ENCODE measurements at regions not wholly inside any gene's neighbourhood (a gene's known extent, or its start where the extent isn't known, plus 50 kb on each side); places are given as distances from the start of the nearest gene placed in this dataset.

DNA sequence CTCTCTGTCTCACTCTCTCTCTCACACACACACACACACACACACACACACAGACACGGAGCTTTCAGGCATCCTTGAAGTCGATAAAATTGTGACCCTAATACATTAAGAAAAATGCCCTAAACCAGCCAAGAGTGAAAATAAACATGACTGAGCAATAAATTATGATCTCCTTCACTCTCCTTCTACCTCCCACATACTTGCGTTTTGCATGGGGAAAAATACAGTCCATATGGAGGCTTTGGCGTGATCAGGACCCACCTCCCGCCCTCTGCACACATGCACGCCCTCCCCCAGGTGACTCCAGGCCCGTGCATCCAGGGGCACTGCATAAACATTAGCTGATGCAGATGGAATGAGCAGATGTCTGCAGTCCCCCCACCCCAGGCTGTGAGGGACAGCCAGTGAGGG is 114.2 kb upstream of the JARID2 start:
- DNase-seq (ENCODE audit: low spot score), result no peak
- TF ChIP-seq, protein P1, sequence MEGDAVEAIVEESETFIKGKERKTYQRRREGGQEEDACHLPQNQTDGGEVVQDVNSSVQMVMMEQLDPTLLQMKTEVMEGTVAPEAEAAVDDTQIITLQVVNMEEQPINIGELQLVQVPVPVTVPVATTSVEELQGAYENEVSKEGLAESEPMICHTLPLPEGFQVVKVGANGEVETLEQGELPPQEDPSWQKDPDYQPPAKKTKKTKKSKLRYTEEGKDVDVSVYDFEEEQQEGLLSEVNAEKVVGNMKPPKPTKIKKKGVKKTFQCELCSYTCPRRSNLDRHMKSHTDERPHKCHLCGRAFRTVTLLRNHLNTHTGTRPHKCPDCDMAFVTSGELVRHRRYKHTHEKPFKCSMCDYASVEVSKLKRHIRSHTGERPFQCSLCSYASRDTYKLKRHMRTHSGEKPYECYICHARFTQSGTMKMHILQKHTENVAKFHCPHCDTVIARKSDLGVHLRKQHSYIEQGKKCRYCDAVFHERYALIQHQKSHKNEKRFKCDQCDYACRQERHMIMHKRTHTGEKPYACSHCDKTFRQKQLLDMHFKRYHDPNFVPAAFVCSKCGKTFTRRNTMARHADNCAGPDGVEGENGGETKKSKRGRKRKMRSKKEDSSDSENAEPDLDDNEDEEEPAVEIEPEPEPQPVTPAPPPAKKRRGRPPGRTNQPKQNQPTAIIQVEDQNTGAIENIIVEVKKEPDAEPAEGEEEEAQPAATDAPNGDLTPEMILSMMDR (IDR thresholded peaks at IDR 0.05), result no peak
- Histone ChIP-seq H3K4me3 (no peak overlapping the region), H3K27ac (no peak overlapping the region)

DNA sequence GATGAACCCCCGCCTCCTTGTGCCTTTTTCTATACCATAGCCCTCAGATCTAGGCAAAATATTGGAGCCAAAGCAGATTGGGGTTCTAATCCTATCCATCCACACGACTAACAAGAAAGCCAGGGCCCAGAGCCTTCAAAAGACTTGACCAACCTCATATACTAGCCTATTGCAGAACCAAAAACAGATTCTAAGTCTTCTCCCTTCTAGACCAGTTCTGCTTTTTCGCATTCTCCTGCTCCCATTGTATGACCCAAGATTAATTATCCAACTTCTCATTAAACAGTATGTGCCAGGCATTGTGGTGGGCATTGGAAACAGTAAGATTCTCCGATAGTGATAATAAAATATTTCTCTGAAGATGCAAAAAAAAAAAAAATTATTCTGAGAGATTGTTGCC is 113.7 kb upstream of the JARID2 start:
- DNase-seq (ENCODE audit: low spot score), result no peak
- Histone ChIP-seq H3K4me3 (no peak overlapping the region), H3K27ac (no peak overlapping the region)
- TF ChIP-seq, protein P1 (IDR thresholded peaks at IDR 0.05), result no peak

- Histone ChIP-seq H3K27ac (no peak overlapping the region), H3K4me3 (no peak overlapping the region)
- TF ChIP-seq, protein P1 (IDR thresholded peaks at IDR 0.05), result no peak
- no peak for DNase-seq (ENCODE audit: low spot score)
Measured at GRCh38 chr6:15132854-15133670, 112.8 kb upstream of the JARID2 start.

- Histone ChIP-seq H3K4me3 (no peak overlapping the region), H3K27ac (no peak overlapping the region)
- TF ChIP-seq, protein P1 (IDR thresholded peaks at IDR 0.05), result no peak
- no peak for DNase-seq (ENCODE audit: low spot score)
Measured at GRCh38 chr6:15137086-15137485, 108.8 kb upstream of the JARID2 start.

DNA sequence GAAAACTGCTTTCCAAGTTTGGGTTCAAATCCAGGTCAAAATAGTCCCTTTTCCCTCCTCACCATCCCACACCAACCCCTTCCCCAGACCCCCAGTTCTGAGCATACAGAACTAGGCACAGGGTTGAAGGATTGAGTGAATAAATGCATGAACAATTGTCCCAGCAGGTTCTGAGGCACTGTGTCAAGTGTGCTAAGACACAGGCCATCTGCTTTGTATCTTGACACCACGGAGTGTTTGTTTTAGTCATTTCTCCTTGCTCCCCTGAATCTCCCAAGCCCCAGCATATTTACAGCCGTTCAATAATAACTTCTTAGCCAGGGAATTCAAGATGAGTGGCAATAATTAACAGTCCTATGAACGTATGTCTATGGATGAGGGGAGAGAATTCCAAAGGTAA is 102.8 kb upstream of the JARID2 start:
- TF ChIP-seq, protein P1 (IDR thresholded peaks at IDR 0.05), result no peak
- Histone ChIP-seq H3K4me3 (no peak overlapping the region), H3K27ac (no peak overlapping the region)
- DNase-seq (ENCODE audit: low spot score), result no peak

DNA sequence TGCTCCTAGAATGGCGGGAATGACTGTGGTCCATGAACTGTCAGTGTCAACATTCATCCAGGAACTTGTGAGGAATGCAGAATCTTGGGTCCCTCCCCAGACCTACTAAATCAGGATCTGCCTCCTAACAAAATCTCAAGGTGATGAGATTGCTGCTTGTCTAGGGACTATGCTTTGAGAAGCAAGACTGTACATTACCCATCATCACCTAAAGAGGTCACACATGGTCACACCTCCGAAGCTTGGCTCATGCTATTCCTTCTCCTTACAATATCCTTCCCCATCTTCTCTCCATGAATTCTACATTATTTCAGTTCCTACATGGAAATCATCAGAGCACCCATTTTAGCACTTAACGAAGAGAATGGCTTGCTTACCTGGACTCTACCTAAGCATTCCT is 102.3 kb upstream of the JARID2 start:
- no peak for DNase-seq (ENCODE audit: low spot score)
- TF ChIP-seq, protein P1 (IDR thresholded peaks at IDR 0.05), result no peak
- no peak overlapping the region for H3K27ac ChIP-seq
- no peak overlapping the region for H3K4me3 ChIP-seq

DNA sequence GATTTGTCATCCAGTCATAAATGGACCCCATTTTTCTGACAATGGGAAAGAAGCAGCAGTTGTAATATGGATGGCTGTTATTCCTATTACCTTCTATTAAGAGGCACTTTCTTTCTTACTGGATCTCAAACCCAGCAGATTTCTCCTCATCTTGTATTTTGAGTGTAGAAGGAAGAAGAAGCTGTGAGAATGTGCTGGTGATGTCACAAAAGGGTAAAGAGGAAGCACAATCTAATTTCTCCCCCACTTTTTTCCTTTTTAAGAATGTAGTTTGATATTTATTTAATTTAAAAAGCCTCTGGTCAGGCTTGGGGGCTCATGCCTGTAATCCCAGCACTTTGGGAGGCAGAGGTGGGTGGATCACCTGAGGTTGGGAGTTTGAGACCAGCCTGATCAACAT is 100.0 kb upstream of the JARID2 start:
- DNase-seq (ENCODE audit: low spot score), result no peak
- TF ChIP-seq, protein P1 (IDR thresholded peaks at IDR 0.05), result no peak
- H3K27ac ChIP-seq, result no peak overlapping the region
- H3K4me3 ChIP-seq, result no peak overlapping the region

Measured in coronary artery (tissue), 2 donors.